Motor neuron (in vitro differentiated cells): ENCODE measurements at regions not wholly inside any gene's neighbourhood (a gene's known extent, or its start where the extent isn't known, plus 50 kb on each side); places are given as distances from the start of the nearest gene placed in this dataset.
"Not testable (repeated sequence)": the region's sequence is repeated elsewhere in the genome, so short reads cannot be mapped to it uniquely, and the experiment has no call there.

ENCODE experiments used
- ATAC-seq, 8 experiments: fragments of 200-7000 bp; cut with Tn5 transposase; replicated peaks in 6 of 8; 2 replicates each; pipeline ENCODE4 v1.8.0; 2021; ENCODE audit warnings: mild to moderate bottlenecking in 8 of 8, moderate library complexity in 8 of 8
- H3K27ac ChIP-seq, 2 donors: fragments of 250-450 bp; sonication (Bioruptor Pico); 2 replicates each; pipeline ENCODE4 v1.9.0; 2021; ENCODE audit warnings: antibody characterized with exemption in 2 of 2, mild to moderate bottlenecking in 2 of 2, moderate library complexity in 1 of 2
- H3K4me1 ChIP-seq, 2 donors: fragments of 250-450 bp; sonication (Bioruptor Pico); replicated peaks in 1 of 2; 2 replicates each; pipeline ENCODE4 v1.6.1; 2021; ENCODE audit warnings: antibody characterized with exemption in 2 of 2, mild to moderate bottlenecking in 2 of 2, moderate library complexity in 1 of 2
- H3K4me3 ChIP-seq, 5 donors: fragments of 250-450 bp; sonication (Bioruptor Pico); 2 replicates each; pipeline ENCODE4 v1.9.0; 2021; ENCODE audit warnings: antibody characterized with exemption in 5 of 5, mild to moderate bottlenecking in 5 of 5, moderate library complexity in 4 of 5
- WGBS, 10 experiments: fragments of 450-650 bp; shearing (Covaris generic); methylation state at CpG; one replicate each; pipeline ENCODE4 v1.0.0; 2022; 5-methylcytosine and 5-hydroxymethylcytosine counted together
- in situ Hi-C, 9 experiments: fragments of 400-800 bp; cut with MboI; loops; one replicate each; pipeline ENCODE4 v1.15.0; 2021; ENCODE audit warnings: low sequenced_read_pairs in 9 of 9, low pct_unique_long_range_greater_than_20kb in 2 of 9; ENCODE audit not compliant: unreplicated experiment in 9 of 9

GRCh38 chr15:84360902-84361301 lies 125.3 kb downstream of the GOLGA6L4 start:
- in situ Hi-C loops, H3K4me3 ChIP-seq, ATAC-seq, H3K4me1 ChIP-seq, H3K27ac ChIP-seq: not testable (repeated sequence)
- no CpG with 5 or more reads among the region's 11 CpGs for WGBS, 10 experiments

GRCh38 chr15:84384421-84384820 lies 148.8 kb downstream of the GOLGA6L4 start:
- H3K4me3 ChIP-seq, H3K4me1 ChIP-seq, ATAC-seq, H3K27ac ChIP-seq, in situ Hi-C loops: not testable (repeated sequence)

GRCh38 chr15:84387086-84387485 lies 151.5 kb downstream of the GOLGA6L4 start:
- no peak overlapping the region for H3K27ac ChIP-seq
- 27 to 75% methylated on average over 2 of the region's 8 CpGs; no CpG with 5 or more reads in 8 of the 10 experiments for WGBS, 10 experiments
- no peak for ATAC-seq
- H3K4me1 ChIP-seq, result no peaks in the 10 kb centered on the region
- in situ Hi-C loops, result no loop called here
- H3K4me3 ChIP-seq, result no peak overlapping the region

GRCh38 chr15:84388201-84388600 lies 152.6 kb downstream of the GOLGA6L4 start:
- ATAC-seq, H3K4me3 ChIP-seq, in situ Hi-C loops, H3K27ac ChIP-seq, H3K4me1 ChIP-seq: not testable (repeated sequence)
- WGBS, 10 experiments, result 40 to 83% (median 68%) methylated on average over 1 of the region's 1 CpG; no CpG with 5 or more reads in 6 of the 10 experiments

- H3K4me1 ChIP-seq, H3K27ac ChIP-seq, H3K4me3 ChIP-seq, in situ Hi-C loops, ATAC-seq: not testable (repeated sequence)
- WGBS, 10 experiments, result 80% methylated on average over 1 of the region's 2 CpGs; no CpG with 5 or more reads in 9 of the 10 experiments
Observed at GRCh38 chr15:84388638-84389037, 153.1 kb downstream of the GOLGA6L4 start.

GRCh38 chr15:84390324-84390723 lies 154.8 kb downstream of the GOLGA6L4 start:
- H3K4me1 ChIP-seq, ATAC-seq, H3K4me3 ChIP-seq, in situ Hi-C loops, H3K27ac ChIP-seq: not testable (repeated sequence)
- no CpG with 5 or more reads among the region's 4 CpGs for WGBS, 10 experiments

- Histone ChIP-seq H3K4me1 (no peaks in the 10 kb centered on the region), H3K4me3 (no peak overlapping the region), H3K27ac (no peak overlapping the region)
- no peak for ATAC-seq
- in situ Hi-C loops, result no loop called here
- 33 to 100% (median 62%) methylated on average over 1 to 3 of the region's 3 CpGs; no CpG with 5 or more reads in 4 of the 10 experiments for WGBS, 10 experiments
Observed at GRCh38 chr15:84391191-84391590, 155.6 kb downstream of the GOLGA6L4 start.

GRCh38 chr15:84392020-84392419 lies 156.4 kb downstream of the GOLGA6L4 start:
- ATAC-seq, H3K4me1 ChIP-seq, H3K4me3 ChIP-seq, in situ Hi-C loops, H3K27ac ChIP-seq: not testable (repeated sequence)
- 93% methylated on average over 5 of the region's 7 CpGs; no CpG with 5 or more reads in 9 of the 10 experiments for WGBS, 10 experiments

GRCh38 chr15:84393386-84393936 lies 157.9 kb downstream of the GOLGA6L4 start:
- WGBS, 10 experiments, result 0 to 76% (median 64%) methylated on average over 1 to 7 of the region's 8 CpGs; no CpG with 5 or more reads in 6 of the 10 experiments
- ATAC-seq, H3K4me3 ChIP-seq, H3K27ac ChIP-seq, H3K4me1 ChIP-seq, in situ Hi-C loops: not testable (repeated sequence)

GRCh38 chr15:84393966-84394365 lies 158.4 kb downstream of the GOLGA6L4 start:
- H3K4me1 ChIP-seq, H3K4me3 ChIP-seq, ATAC-seq, in situ Hi-C loops, H3K27ac ChIP-seq: not testable (repeated sequence)
- WGBS, 10 experiments, result no CpG with 5 or more reads among the region's 5 CpGs

- H3K4me1 ChIP-seq, in situ Hi-C loops, H3K4me3 ChIP-seq, H3K27ac ChIP-seq, ATAC-seq: not testable (repeated sequence)
- no CpG with 5 or more reads among the region's 11 CpGs for WGBS, 10 experiments
Observed at GRCh38 chr15:84395384-84395783, 159.8 kb downstream of the GOLGA6L4 start.

GRCh38 chr15:84395881-84396280 lies 160.3 kb downstream of the GOLGA6L4 start:
- H3K27ac ChIP-seq, in situ Hi-C loops, H3K4me3 ChIP-seq, ATAC-seq, H3K4me1 ChIP-seq: not testable (repeated sequence)
- WGBS, 10 experiments, result 40% methylated on average over 1 of the region's 6 CpGs; no CpG with 5 or more reads in 9 of the 10 experiments

- 85 to 90% methylated on average over 2 to 4 of the region's 18 CpGs; no CpG with 5 or more reads in 8 of the 10 experiments for WGBS, 10 experiments
- ATAC-seq, H3K27ac ChIP-seq, in situ Hi-C loops, H3K4me3 ChIP-seq, H3K4me1 ChIP-seq: not testable (repeated sequence)
Observed at GRCh38 chr15:84397066-84397465, 161.5 kb downstream of the GOLGA6L4 start.

GRCh38 chr15:84398087-84398486 lies 162.5 kb downstream of the GOLGA6L4 start:
- 20 to 100% (median 90%) methylated on average over 1 to 2 of the region's 4 CpGs; no CpG with 5 or more reads in 7 of the 10 experiments for WGBS, 10 experiments

More at GRCh38 chr15:84398087-84398486, 162.5 kb downstream of the GOLGA6L4 start:
- H3K4me3 ChIP-seq, ATAC-seq, H3K27ac ChIP-seq, in situ Hi-C loops, H3K4me1 ChIP-seq: not testable (repeated sequence)
